Thyroid gland (tissue), 4 donors: ENCODE measurements at regions not wholly inside any gene's neighbourhood (a gene's known extent, or its start where the extent isn't known, plus 50 kb on each side); places are given as distances from the start of the nearest gene placed in this dataset.

Experiments used
- POLR2A ChIP-seq, 2 donors: fragments of 450-650 bp; IDR thresholded peaks; one replicate each; pipeline ENCODE4 v1.6.1; 2017; ENCODE audit warnings: antibody characterized with exemption in 2 of 2, mild to moderate bottlenecking in 2 of 2, moderate library complexity in 1 of 2
- TF ChIP-seq, protein P1 (sequence below), 6 experiments: fragments of 200-600 bp in 3 of 6; fragments of 450-650 bp in 3 of 6; sonication (generic) in 3 of 6; IDR thresholded peaks; one replicate each; pipeline ENCODE4 v1.5.1; 2016 to 2019; ENCODE audit warnings: antibody characterized with exemption in 6 of 6, mild to moderate bottlenecking in 2 of 6, inconsistent platforms in 1 of 6, moderate library complexity in 1 of 6

DNA sequence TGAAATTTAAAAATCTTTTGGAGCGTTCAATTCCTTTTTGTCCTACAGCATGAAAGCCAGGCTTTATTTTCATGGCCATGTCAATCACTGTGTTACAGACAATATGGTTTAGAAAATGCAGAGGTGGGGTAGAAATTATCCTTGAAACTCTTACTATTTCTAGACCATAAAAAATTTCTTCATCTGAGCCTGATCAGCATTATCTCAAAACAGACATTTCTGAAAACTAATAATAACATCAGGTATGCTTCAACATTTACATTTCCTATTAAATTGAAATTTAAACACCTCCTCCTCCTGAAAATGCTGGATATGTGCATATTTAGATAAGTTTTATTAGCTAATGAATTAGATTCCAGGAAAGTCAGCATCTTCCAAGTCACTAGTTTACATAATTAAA is 570.6 kb downstream of the RIT2 start:
- TF ChIP-seq, protein P1, sequence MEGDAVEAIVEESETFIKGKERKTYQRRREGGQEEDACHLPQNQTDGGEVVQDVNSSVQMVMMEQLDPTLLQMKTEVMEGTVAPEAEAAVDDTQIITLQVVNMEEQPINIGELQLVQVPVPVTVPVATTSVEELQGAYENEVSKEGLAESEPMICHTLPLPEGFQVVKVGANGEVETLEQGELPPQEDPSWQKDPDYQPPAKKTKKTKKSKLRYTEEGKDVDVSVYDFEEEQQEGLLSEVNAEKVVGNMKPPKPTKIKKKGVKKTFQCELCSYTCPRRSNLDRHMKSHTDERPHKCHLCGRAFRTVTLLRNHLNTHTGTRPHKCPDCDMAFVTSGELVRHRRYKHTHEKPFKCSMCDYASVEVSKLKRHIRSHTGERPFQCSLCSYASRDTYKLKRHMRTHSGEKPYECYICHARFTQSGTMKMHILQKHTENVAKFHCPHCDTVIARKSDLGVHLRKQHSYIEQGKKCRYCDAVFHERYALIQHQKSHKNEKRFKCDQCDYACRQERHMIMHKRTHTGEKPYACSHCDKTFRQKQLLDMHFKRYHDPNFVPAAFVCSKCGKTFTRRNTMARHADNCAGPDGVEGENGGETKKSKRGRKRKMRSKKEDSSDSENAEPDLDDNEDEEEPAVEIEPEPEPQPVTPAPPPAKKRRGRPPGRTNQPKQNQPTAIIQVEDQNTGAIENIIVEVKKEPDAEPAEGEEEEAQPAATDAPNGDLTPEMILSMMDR (IDR thresholded peaks at IDR 0.05) = no peak
- TF ChIP-seq POLR2A (IDR thresholded peaks at IDR 0.05) = no peak
